ENCODE measurements at regions not wholly inside any gene's neighbourhood (a gene's known extent, or its start where the extent isn't known, plus 50 kb on each side); places are given as distances from the start of the nearest gene placed in this dataset.

GRCh38 chr13:73451221-73452029 lies 392.6 kb downstream of the KLF5 start:
- Histone ChIP-seq H3K4me1 (ENCODE audit: insufficient read depth, poor library complexity, severe bottlenecking) (peaks cover 23% of the 10 kb centered on the region), H3K27me3 (ENCODE audit: insufficient read depth, poor library complexity, severe bottlenecking) (no peaks in the 10 kb centered on the region), H3K9me3 (ENCODE audit: severe bottlenecking) (no peaks in the 10 kb centered on the region), H3K36me3 (ENCODE audit: low read depth) (no peaks in the 10 kb centered on the region), H3K27ac (ENCODE audit: poor library complexity, severe bottlenecking) (peak overlapping the region; percentile 37), H3K4me3 (ENCODE audit: severe bottlenecking) (no peak overlapping the region)
- DNase-seq (ENCODE audit: low spot score) (no peak), ATAC-seq (ENCODE audit: low read depth) (no peak)
- TF ChIP-seq CTCF (IDR thresholded peaks at IDR 0.05; ENCODE audit: poor library complexity, severe bottlenecking), result no peak

GRCh38 chr13:73450583-73450982 lies 391.8 kb downstream of the KLF5 start:
- Histone ChIP-seq H3K27ac (ENCODE audit: poor library complexity, severe bottlenecking) (peak overlapping the region; percentile 37), H3K9me3 (ENCODE audit: severe bottlenecking) (no peaks in the 10 kb centered on the region)
- no peak for TF ChIP-seq CTCF (IDR thresholded peaks at IDR 0.05; ENCODE audit: poor library complexity, severe bottlenecking)

GRCh38 chr13:73449252-73449651 lies 390.4 kb downstream of the KLF5 start:
- Histone ChIP-seq H3K27me3 (ENCODE audit: insufficient read depth, poor library complexity, severe bottlenecking) (no peaks in the 10 kb centered on the region), H3K4me3 (ENCODE audit: severe bottlenecking) (no peak overlapping the region), H3K9me3 (ENCODE audit: severe bottlenecking) (no peaks in the 10 kb centered on the region), H3K27ac (ENCODE audit: poor library complexity, severe bottlenecking) (peak overlapping the region; percentile 37), H3K4me1 (ENCODE audit: insufficient read depth, poor library complexity, severe bottlenecking) (peaks cover 23% of the 10 kb centered on the region), H3K36me3 (ENCODE audit: low read depth) (no peaks in the 10 kb centered on the region)
- TF ChIP-seq CTCF (IDR thresholded peaks at IDR 0.05; ENCODE audit: poor library complexity, severe bottlenecking), result no peak
- DNase-seq (ENCODE audit: low spot score), result no peak
- peak; percentile 84 for ATAC-seq (ENCODE audit: low read depth)

More at GRCh38 chr13:73450583-73450982, 391.8 kb downstream of the KLF5 start:
- DNase-seq (ENCODE audit: low spot score), result no peak
- no peak overlapping the region for H3K4me3 ChIP-seq (ENCODE audit: severe bottlenecking)
- no peaks in the 10 kb centered on the region for H3K27me3 ChIP-seq (ENCODE audit: insufficient read depth, poor library complexity, severe bottlenecking)
- H3K4me1 ChIP-seq (ENCODE audit: insufficient read depth, poor library complexity, severe bottlenecking), result peaks cover 23% of the 10 kb centered on the region
- H3K36me3 ChIP-seq (ENCODE audit: low read depth), result no peaks in the 10 kb centered on the region
- no peak for ATAC-seq (ENCODE audit: low read depth)

GRCh38 chr13:73440296-73440895 lies 381.6 kb downstream of the KLF5 start:
- TF ChIP-seq CTCF (IDR thresholded peaks at IDR 0.05; ENCODE audit: poor library complexity, severe bottlenecking), result no peak
- no peaks in the 10 kb centered on the region for H3K27me3 ChIP-seq (ENCODE audit: insufficient read depth, poor library complexity, severe bottlenecking)
- no peaks in the 10 kb centered on the region for H3K4me1 ChIP-seq (ENCODE audit: insufficient read depth, poor library complexity, severe bottlenecking)
- ATAC-seq (ENCODE audit: low read depth) (no peak), DNase-seq (ENCODE audit: low spot score) (no peak)
- no peak overlapping the region for H3K4me3 ChIP-seq (ENCODE audit: severe bottlenecking)
- no peak overlapping the region for H3K27ac ChIP-seq (ENCODE audit: poor library complexity, severe bottlenecking)
- H3K36me3 ChIP-seq (ENCODE audit: low read depth), result peaks cover 3% of the 10 kb centered on the region; the same call in 1 of the 2 replicates
- peaks cover 27% of the 10 kb centered on the region for H3K9me3 ChIP-seq (ENCODE audit: severe bottlenecking)

- ATAC-seq (ENCODE audit: low read depth), result no peak
- H3K27ac ChIP-seq (ENCODE audit: poor library complexity, severe bottlenecking), result peak overlapping the region; percentile 17
Measured at GRCh38 chr13:73433890-73434289, 375.1 kb downstream of the KLF5 start.

More at GRCh38 chr13:73433890-73434289, 375.1 kb downstream of the KLF5 start:
- H3K27me3 ChIP-seq (ENCODE audit: insufficient read depth, poor library complexity, severe bottlenecking), result no peaks in the 10 kb centered on the region
- TF ChIP-seq CTCF (IDR thresholded peaks at IDR 0.05; ENCODE audit: poor library complexity, severe bottlenecking), result no peak
- H3K36me3 ChIP-seq (ENCODE audit: low read depth), result no peaks in the 10 kb centered on the region
- H3K9me3 ChIP-seq (ENCODE audit: severe bottlenecking), result peaks cover 2% of the 10 kb centered on the region
- DNase-seq (ENCODE audit: low spot score), result no peak
- H3K4me1 ChIP-seq (ENCODE audit: insufficient read depth, poor library complexity, severe bottlenecking), result peaks cover 21% of the 10 kb centered on the region
- H3K4me3 ChIP-seq (ENCODE audit: severe bottlenecking), result no peak overlapping the region
